ENCODE measurements at regions not wholly inside any gene's neighbourhood (a gene's known extent, or its start where the extent isn't known, plus 50 kb on each side); places are given as distances from the start of the nearest gene placed in this dataset.
"Not testable (repeated sequence)": the region's sequence is repeated elsewhere in the genome, so short reads cannot be mapped to it uniquely, and the experiment has no call there.

GRCh38 chr5:174897281-174897950 is 173.0 kb downstream of the MSX2 start (continued):
- no peak for TF ChIP-seq SREBF2 (IDR thresholded peaks at IDR 0.05)

DNA sequence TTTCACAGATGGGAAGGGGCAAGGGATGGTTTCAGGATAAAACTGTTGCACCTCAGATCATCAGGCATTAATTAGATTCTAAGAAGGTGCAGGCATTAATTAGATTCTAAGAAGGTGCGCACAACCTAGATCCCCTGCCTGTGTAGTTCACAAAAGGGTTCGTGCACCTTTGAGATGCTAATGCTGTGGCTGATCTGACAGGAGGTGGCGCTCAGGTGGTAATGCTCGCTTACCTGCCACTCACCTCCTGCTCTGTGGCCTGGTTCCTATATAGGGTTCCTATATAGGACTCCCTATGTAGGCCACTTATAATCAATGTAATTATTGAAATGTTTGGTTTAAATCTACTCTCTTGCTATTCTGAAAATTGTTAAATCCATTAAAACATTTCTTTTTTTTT is 171.0 kb downstream of the MSX2 start:
- ATAC-seq = no peak
- ChIA-PET POLR2A (no interaction called here), CTCF (interaction anchor here (0.6 to 2.1 kb wide), 4 partner anchors 9 to 41 kb away, joined by 3 to 19 read pairs (median 3); no protein-coding TSS in a partner anchor)
- Histone ChIP-seq H3K4me3 (no peak overlapping the region), H3K9me3 (no peaks in the 10 kb centered on the region), H3K4me1 (no peaks in the 10 kb centered on the region), H3K27ac (no peak overlapping the region), H3K4me2 (no peak overlapping the region)
- DNase-seq (ENCODE audit: low read depth in 1 of 2, low spot score in 1 of 2) = no peak
- 25% methylated on average over 4 of the region's 4 CpGs for WGBS (ENCODE audit: missing lambda C conversion rate)
- TF ChIP-seq FOSB (CRISPR knock-in tag; IDR thresholded peaks at IDR 0.05) (no peak), MAX (IDR thresholded peaks at IDR 0.05) (no peak), MAZ (IDR thresholded peaks at IDR 0.05; ENCODE audit: borderline replicate concordance, low read depth, low read length) (no peak), ZSCAN20 (CRISPR knock-in tag; IDR thresholded peaks at IDR 0.05) (no peak), EP300 (IDR thresholded peaks at IDR 0.05) (no peak)
- no peak for FAIRE-seq

DNA sequence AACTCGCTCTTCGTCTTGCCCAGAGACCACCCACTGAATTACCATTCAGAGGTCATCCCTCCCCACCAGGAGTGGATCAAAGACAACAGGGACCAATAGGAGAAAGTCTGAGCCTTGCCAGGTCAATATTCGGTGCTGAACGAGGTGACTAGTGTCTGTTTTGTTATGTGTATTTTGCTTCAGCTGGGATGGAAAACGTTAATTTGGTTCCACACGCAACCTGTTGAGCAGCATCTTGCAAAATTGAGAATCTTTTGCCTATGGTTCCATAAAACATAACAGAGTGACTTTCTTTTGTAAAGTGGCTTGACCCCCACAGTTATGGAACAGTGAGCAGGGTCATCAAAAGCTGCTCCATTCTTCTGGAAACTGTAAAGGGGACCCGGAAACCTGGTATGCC is 168.4 kb downstream of the MSX2 start:
- Histone ChIP-seq H3K4me2 (no peak overlapping the region), H3K4me3 (no peak overlapping the region), H3K4me1 (no peaks in the 10 kb centered on the region), H3K9me3 (no peaks in the 10 kb centered on the region), H3K27ac (no peak overlapping the region)
- ATAC-seq (no peak), FAIRE-seq (no peak), DNase-seq (ENCODE audit: low read depth in 1 of 2, low spot score in 1 of 2) (no peak)
- POLR2A ChIA-PET = no interaction called here
- CTCF ChIA-PET = interaction anchor here (0.7 to 2.0 kb wide), 4 partner anchors 43 to 1926 kb away, joined by 3 to 7 read pairs (median 4); no protein-coding TSS in a partner anchor
- 49% methylated on average over 7 of the region's 7 CpGs for WGBS (ENCODE audit: missing lambda C conversion rate)
- TF ChIP-seq, protein P1, sequence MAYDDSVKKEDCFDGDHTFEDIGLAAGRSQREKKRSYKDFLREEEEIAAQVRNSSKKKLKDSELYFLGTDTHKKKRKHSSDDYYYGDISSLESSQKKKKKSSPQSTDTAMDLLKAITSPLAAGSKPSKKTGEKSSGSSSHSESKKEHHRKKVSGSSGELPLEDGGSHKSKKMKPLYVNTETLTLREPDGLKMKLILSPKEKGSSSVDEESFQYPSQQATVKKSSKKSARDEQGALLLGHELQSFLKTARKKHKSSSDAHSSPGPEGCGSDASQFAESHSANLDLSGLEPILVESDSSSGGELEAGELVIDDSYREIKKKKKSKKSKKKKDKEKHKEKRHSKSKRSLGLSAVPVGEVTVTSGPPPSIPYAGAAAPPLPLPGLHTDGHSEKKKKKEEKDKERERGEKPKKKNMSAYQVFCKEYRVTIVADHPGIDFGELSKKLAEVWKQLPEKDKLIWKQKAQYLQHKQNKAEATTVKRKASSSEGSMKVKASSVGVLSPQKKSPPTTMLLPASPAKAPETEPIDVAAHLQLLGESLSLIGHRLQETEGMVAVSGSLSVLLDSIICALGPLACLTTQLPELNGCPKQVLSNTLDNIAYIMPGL (CRISPR knock-in tag; IDR thresholded peaks at IDR 0.05; ENCODE audit: borderline replicate concordance) = no peak
- TF ChIP-seq CHD2 (IDR thresholded peaks at IDR 0.05; ENCODE audit: low read length, partially characterized antibody) = no peak
- TF ChIP-seq CHD4 (IDR thresholded peaks at IDR 0.05; ENCODE audit: borderline replicate concordance) = no peak
- TF ChIP-seq BHLHE40 (IDR thresholded peaks at IDR 0.05; ENCODE audit: low read depth, low read length) = no peak

- CTCF ChIA-PET = interaction anchor here (0.7 to 0.8 kb wide), 2 partner anchors 24 to 29 kb away, joined by 3 read pairs; no protein-coding TSS in a partner anchor
- POLR2A ChIA-PET; FAIRE-seq; H3K4me1 ChIP-seq; H3K4me2 ChIP-seq; H3K27ac ChIP-seq; H3K4me3 ChIP-seq; DNase-seq (ENCODE audit: low read depth in 1 of 2, low spot score in 1 of 2); ATAC-seq: not testable (repeated sequence)
- peaks cover 10% of the 10 kb centered on the region; the same call in 1 of the 3 replicates for H3K9me3 ChIP-seq
- WGBS (ENCODE audit: missing lambda C conversion rate) = 30% methylated on average over 19 of the region's 40 CpGs
These were observed 156.2 kb downstream of the MSX2 start for GRCh38 chr5:174880412-174881200.

- no peak overlapping the region for H3K4me2 ChIP-seq
- CTCF ChIA-PET = interaction anchor here (1.1 to 1.6 kb wide), 3 partner anchors 10 to 15 kb away, joined by 3 read pairs; no protein-coding TSS in a partner anchor
- no peaks in the 10 kb centered on the region for H3K4me1 ChIP-seq
- H3K27ac ChIP-seq = no peak overlapping the region
- POLR2A ChIA-PET = no interaction called here
- FAIRE-seq (no peak), DNase-seq (ENCODE audit: low read depth in 1 of 2, low spot score in 1 of 2) (no peak), ATAC-seq (no peak)
- H3K9me3 ChIP-seq = peaks cover 4% of the 10 kb centered on the region; the same call in 1 of the 3 replicates
- TF ChIP-seq NPAS2 (CRISPR knock-in tag; IDR thresholded peaks at IDR 0.05; ENCODE audit: borderline replicate concordance) (no peak), HOXA7 (CRISPR knock-in tag; IDR thresholded peaks at IDR 0.05) (no peak), FOSB (CRISPR knock-in tag; IDR thresholded peaks at IDR 0.05) (no peak)
- 0% methylated on average over 1 of the region's 1 CpG for WGBS (ENCODE audit: missing lambda C conversion rate)
- no peak overlapping the region for H3K4me3 ChIP-seq
These were observed 153.6 kb downstream of the MSX2 start for GRCh38 chr5:174877987-174878386.

Data from A549 (cell line).